Liver (tissue), 8 donors: ENCODE measurements at regions not wholly inside any gene's neighbourhood (a gene's known extent, or its start where the extent isn't known, plus 50 kb on each side); places are given as distances from the start of the nearest gene placed in this dataset.

Experiments used
- DNase-seq: peaks from one replicate; pipeline ENCODE4 v3.0.0-alpha.2; 2017; ENCODE audit warnings: low spot score
- H3K27ac ChIP-seq, 2 donors: one replicate each; pipeline ENCODE4 v1.7.0; 2013; ENCODE audit warnings: inconsistent platforms in 2 of 2, low read length in 2 of 2, control low read depth in 1 of 2, low read depth in 1 of 2, mild to moderate bottlenecking in 1 of 2
- H3K27me3 ChIP-seq, 4 donors: one replicate each; pipeline versions ENCODE4 v1.6.1 to v1.7.0; 2013; ENCODE audit warnings: low read length in 3 of 4, inconsistent platforms in 1 of 4, mild to moderate bottlenecking in 1 of 4, moderate library complexity in 1 of 4; ENCODE audit not compliant: control insufficient read depth in 4 of 4, insufficient read depth in 4 of 4
- H3K36me3 ChIP-seq, 4 donors: one replicate each; pipeline versions ENCODE4 v1.6.1 to v1.7.0; 2013; ENCODE audit warnings: low read length in 3 of 4, mild to moderate bottlenecking in 3 of 4, low read depth in 1 of 4, moderate library complexity in 1 of 4; ENCODE audit not compliant: control insufficient read depth in 4 of 4, insufficient read depth in 3 of 4
- H3K4me1 ChIP-seq, 4 donors: one replicate each; pipeline versions ENCODE4 v1.6.1 to v1.7.0; 2013; ENCODE audit warnings: low read length in 3 of 4, mild to moderate bottlenecking in 3 of 4, moderate library complexity in 1 of 4; ENCODE audit not compliant: control insufficient read depth in 4 of 4, insufficient read depth in 4 of 4
- H3K4me3 ChIP-seq, 3 donors: one replicate each; pipeline versions ENCODE4 v1.6.1 to v1.7.0; 2013; ENCODE audit warnings: low read length in 3 of 3, control low read depth in 1 of 3, low read depth in 1 of 3, mild to moderate bottlenecking in 1 of 3
- H3K9ac ChIP-seq, 2 donors: one replicate each; pipeline ENCODE4 v1.7.0; 2013; ENCODE audit warnings: low read length in 2 of 2, mild to moderate bottlenecking in 2 of 2, moderate library complexity in 2 of 2, control low read depth in 1 of 2, low read depth in 1 of 2
- H3K9me3 ChIP-seq, 4 donors: one replicate each; pipeline versions ENCODE4 v1.6.1 to v1.7.0; 2013; ENCODE audit warnings: low read length in 3 of 4; ENCODE audit not compliant: control insufficient read depth in 4 of 4
- EGR1 ChIP-seq, 2 donors: IDR thresholded peaks; 2 replicates each; pipeline ENCODE4 v1.6.1; 2016 to 2018; ENCODE audit warnings: antibody characterized with exemption in 2 of 2, low read depth in 2 of 2
- FOXA1 ChIP-seq: IDR thresholded peaks from 2 replicates; pipeline ENCODE4 v1.6.1; 2016; ENCODE audit warnings: antibody characterized with exemption
- FOXA2 ChIP-seq: IDR thresholded peaks from 2 replicates; pipeline ENCODE4 v1.6.1; 2016; ENCODE audit warnings: antibody characterized with exemption
- GABPA ChIP-seq, 2 donors: IDR thresholded peaks in 1 of 2; conservative IDR thresholded peaks in 1 of 2; 2 replicates each; pipeline ENCODE4 v1.6.1; 2016; ENCODE audit warnings: antibody characterized with exemption in 2 of 2, mild to moderate bottlenecking in 1 of 2, moderate library complexity in 1 of 2
- HNF4A ChIP-seq, 2 donors: conservative IDR thresholded peaks; 2 replicates each; pipeline ENCODE4 v1.6.1; 2016; ENCODE audit warnings: antibody characterized with exemption in 2 of 2, mild to moderate bottlenecking in 2 of 2
- HNF4G ChIP-seq: IDR thresholded peaks from 2 replicates; pipeline ENCODE4 v1.6.1; 2016; ENCODE audit warnings: antibody characterized with exemption
- JUND ChIP-seq, 2 donors: IDR thresholded peaks; 2 replicates each; pipeline ENCODE4 v1.6.1; 2016; ENCODE audit warnings: antibody characterized with exemption in 2 of 2
- NR2F2 ChIP-seq: IDR thresholded peaks from 2 replicates; pipeline ENCODE4 v1.6.1; 2016; ENCODE audit warnings: antibody characterized with exemption
- RAD21 ChIP-seq, 2 donors: IDR thresholded peaks; 2 replicates each; pipeline ENCODE4 v1.6.1; 2016; ENCODE audit warnings: antibody characterized with exemption in 2 of 2, mild to moderate bottlenecking in 2 of 2
- RXRA ChIP-seq, 2 donors: IDR thresholded peaks; 2 replicates each; pipeline ENCODE4 v1.6.1; 2017 to 2018; ENCODE audit warnings: antibody characterized with exemption in 2 of 2, mild to moderate bottlenecking in 1 of 2
- SP1 ChIP-seq: IDR thresholded peaks from 2 replicates; pipeline ENCODE4 v1.6.1; 2018; ENCODE audit warnings: antibody characterized with exemption, mild to moderate bottlenecking
- TAF1 ChIP-seq: conservative IDR thresholded peaks from 2 replicates; pipeline ENCODE4 v1.6.1; 2016; ENCODE audit warnings: antibody characterized with exemption, mild to moderate bottlenecking
- YY1 ChIP-seq: IDR thresholded peaks from 2 replicates; pipeline ENCODE4 v1.6.1; 2016; ENCODE audit warnings: antibody characterized with exemption, mild to moderate bottlenecking
- WGBS: extraction: QIAGEN DNeasy Blood & Tissue Kit; methylation state at CpG from one replicate; pipeline ENCODE4 v1.1.7; 2013; 5-methylcytosine and 5-hydroxymethylcytosine counted together
- TF ChIP-seq, protein P1 (sequence below): IDR thresholded peaks from 2 replicates; pipeline ENCODE4 v1.6.1; 2016; ENCODE audit warnings: antibody characterized with exemption
- TF ChIP-seq, protein P2 (sequence below): fragments of 150-350 bp; IDR thresholded peaks from 2 replicates; pipeline ENCODE4 v1.5.1; 2017; ENCODE audit warnings: improper control_type of control experiment, low read depth, low read length; ENCODE audit not compliant: missing input control
- TF ChIP-seq, protein P3 (sequence below): IDR thresholded peaks from 2 replicates; pipeline ENCODE4 v1.6.1; 2016; ENCODE audit warnings: antibody characterized with exemption
- TF ChIP-seq, protein P4 (sequence below): IDR thresholded peaks from 2 replicates; pipeline ENCODE4 v1.6.1; 2016; ENCODE audit warnings: antibody characterized with exemption, mild to moderate bottlenecking
- donor health status: healthy.
- donor health status: healthy.
- donor health status: healthy.
- donor health status: healthy.
- donor health status: healthy.

DNA sequence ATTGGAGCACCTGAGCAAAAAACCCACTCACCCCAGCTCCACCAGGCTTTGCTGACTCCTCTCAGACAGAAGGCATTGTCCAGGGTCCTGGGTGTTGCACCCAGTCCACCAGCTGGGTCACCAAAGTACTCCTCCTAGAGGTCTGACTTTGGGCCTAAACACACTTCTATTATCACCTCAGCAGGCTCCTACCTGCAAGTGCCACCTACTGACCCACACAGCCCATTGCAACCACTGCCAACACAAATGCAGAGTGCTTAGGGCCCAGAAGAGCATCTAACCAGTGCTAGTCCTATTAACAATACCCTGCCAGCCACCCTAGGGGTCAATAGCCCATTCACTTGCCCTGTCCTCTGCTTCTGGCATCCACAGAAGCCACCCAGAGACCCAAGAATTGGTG is 178.1 kb downstream of the DDX3Y start:
- Histone ChIP-seq H3K27me3 (no peaks in the 10 kb centered on the region), H3K27ac (no peak overlapping the region), H3K9ac (no peak overlapping the region), H3K9me3 (no peaks in the 10 kb centered on the region), H3K4me1 (no peaks in the 10 kb centered on the region), H3K4me3 (no peak overlapping the region), H3K36me3 (no peaks in the 10 kb centered on the region)
- TF ChIP-seq FOXA1 = no peak
- TF ChIP-seq HNF4A (conservative IDR thresholded peaks at IDR 0.05) = no peak
- DNase-seq = no peak

DNA sequence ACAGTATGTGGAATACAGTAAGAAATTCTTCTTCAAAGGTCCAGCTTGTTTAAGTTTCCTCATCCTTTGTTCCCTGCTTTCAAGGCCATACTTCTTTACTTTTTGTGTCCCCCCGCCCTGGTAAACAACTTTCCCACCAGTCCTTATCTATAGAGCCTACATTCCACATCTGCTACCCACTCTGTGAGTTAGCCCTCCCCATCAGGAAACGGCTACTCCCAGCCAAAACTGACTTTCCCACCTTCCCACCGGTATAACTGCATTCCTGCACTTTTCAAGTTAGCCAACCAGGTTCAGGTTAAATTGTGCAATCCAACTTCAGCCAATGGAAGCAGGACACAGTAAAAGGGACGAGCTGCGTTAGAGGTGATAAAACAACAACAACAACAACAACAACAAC is 186.9 kb downstream of the DDX3Y start:
- 37% methylated on average over 5 of the region's 5 CpGs for WGBS
- H3K4me3 ChIP-seq = no peak overlapping the region
- no peak overlapping the region for H3K27ac ChIP-seq
- H3K9ac ChIP-seq = no peak overlapping the region
- H3K27me3 ChIP-seq = no peaks in the 10 kb centered on the region
- H3K9me3 ChIP-seq = no peaks in the 10 kb centered on the region
- no peaks in the 10 kb centered on the region for H3K4me1 ChIP-seq
- TF ChIP-seq JUND (IDR thresholded peaks at IDR 0.05) (no peak), RXRA (IDR thresholded peaks at IDR 0.05) (no peak), EGR1 (IDR thresholded peaks at IDR 0.05; ENCODE audit: low read depth in 2 of 2) (no peak), SP1 (no peak)
- TF ChIP-seq, protein P1, sequence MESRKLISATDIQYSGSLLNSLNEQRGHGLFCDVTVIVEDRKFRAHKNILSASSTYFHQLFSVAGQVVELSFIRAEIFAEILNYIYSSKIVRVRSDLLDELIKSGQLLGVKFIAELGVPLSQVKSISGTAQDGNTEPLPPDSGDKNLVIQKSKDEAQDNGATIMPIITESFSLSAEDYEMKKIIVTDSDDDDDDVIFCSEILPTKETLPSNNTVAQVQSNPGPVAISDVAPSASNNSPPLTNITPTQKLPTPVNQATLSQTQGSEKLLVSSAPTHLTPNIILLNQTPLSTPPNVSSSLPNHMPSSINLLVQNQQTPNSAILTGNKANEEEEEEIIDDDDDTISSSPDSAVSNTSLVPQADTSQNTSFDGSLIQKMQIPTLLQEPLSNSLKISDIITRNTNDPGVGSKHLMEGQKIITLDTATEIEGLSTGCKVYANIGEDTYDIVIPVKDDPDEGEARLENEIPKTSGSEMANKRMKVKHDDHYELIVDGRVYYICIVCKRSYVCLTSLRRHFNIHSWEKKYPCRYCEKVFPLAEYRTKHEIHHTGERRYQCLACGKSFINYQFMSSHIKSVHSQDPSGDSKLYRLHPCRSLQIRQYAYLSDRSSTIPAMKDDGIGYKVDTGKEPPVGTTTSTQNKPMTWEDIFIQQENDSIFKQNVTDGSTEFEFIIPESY = no peak
- DNase-seq = no peak
- no peaks in the 10 kb centered on the region for H3K36me3 ChIP-seq

DNA sequence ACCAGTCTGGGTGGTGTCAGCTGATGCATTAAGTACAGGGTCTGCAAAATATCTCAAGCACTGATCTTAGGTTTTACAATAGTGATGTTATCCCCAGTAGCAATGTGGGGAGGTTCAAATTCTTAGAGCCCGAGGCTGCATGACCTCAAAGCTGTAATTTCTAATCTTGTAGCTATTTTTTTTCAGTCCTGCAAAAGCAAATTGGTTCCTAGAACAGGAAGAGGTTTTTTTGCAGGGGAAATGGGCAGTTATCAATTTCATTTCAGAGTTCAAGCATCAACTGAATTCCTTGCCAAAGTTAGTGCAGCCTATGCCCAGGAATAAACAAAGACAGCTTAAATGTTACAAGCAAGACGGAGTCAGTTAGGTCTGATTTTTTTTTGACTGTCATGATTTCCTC is 188.3 kb downstream of the DDX3Y start:
- H3K27me3 ChIP-seq = no peaks in the 10 kb centered on the region
- no peak overlapping the region for H3K4me3 ChIP-seq
- no peak for DNase-seq
- H3K36me3 ChIP-seq = no peaks in the 10 kb centered on the region
- WGBS = 48% methylated on average over 2 of the region's 2 CpGs
- H3K27ac ChIP-seq = no peak overlapping the region
- H3K9ac ChIP-seq = no peak overlapping the region
- TF ChIP-seq TAF1 (no peak), NR2F2 (no peak), RAD21 (IDR thresholded peaks at IDR 0.05) (no peak), GABPA (IDR thresholded peaks at IDR 0.05 in 1 of 2, conservative IDR thresholded peaks at IDR 0.05 in 1 of 2) (no peak), HNF4G (no peak), FOXA2 (no peak), JUND (IDR thresholded peaks at IDR 0.05) (no peak), SP1 (no peak), YY1 (no peak), RXRA (IDR thresholded peaks at IDR 0.05) (no peak), FOXA1 (no peak)
- TF ChIP-seq, protein P1 = no peak
- TF ChIP-seq, protein P2, sequence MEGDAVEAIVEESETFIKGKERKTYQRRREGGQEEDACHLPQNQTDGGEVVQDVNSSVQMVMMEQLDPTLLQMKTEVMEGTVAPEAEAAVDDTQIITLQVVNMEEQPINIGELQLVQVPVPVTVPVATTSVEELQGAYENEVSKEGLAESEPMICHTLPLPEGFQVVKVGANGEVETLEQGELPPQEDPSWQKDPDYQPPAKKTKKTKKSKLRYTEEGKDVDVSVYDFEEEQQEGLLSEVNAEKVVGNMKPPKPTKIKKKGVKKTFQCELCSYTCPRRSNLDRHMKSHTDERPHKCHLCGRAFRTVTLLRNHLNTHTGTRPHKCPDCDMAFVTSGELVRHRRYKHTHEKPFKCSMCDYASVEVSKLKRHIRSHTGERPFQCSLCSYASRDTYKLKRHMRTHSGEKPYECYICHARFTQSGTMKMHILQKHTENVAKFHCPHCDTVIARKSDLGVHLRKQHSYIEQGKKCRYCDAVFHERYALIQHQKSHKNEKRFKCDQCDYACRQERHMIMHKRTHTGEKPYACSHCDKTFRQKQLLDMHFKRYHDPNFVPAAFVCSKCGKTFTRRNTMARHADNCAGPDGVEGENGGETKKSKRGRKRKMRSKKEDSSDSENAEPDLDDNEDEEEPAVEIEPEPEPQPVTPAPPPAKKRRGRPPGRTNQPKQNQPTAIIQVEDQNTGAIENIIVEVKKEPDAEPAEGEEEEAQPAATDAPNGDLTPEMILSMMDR = no peak
- TF ChIP-seq, protein P3, sequence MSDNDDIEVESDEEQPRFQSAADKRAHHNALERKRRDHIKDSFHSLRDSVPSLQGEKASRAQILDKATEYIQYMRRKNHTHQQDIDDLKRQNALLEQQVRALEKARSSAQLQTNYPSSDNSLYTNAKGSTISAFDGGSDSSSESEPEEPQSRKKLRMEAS = no peak
- TF ChIP-seq, protein P4, sequence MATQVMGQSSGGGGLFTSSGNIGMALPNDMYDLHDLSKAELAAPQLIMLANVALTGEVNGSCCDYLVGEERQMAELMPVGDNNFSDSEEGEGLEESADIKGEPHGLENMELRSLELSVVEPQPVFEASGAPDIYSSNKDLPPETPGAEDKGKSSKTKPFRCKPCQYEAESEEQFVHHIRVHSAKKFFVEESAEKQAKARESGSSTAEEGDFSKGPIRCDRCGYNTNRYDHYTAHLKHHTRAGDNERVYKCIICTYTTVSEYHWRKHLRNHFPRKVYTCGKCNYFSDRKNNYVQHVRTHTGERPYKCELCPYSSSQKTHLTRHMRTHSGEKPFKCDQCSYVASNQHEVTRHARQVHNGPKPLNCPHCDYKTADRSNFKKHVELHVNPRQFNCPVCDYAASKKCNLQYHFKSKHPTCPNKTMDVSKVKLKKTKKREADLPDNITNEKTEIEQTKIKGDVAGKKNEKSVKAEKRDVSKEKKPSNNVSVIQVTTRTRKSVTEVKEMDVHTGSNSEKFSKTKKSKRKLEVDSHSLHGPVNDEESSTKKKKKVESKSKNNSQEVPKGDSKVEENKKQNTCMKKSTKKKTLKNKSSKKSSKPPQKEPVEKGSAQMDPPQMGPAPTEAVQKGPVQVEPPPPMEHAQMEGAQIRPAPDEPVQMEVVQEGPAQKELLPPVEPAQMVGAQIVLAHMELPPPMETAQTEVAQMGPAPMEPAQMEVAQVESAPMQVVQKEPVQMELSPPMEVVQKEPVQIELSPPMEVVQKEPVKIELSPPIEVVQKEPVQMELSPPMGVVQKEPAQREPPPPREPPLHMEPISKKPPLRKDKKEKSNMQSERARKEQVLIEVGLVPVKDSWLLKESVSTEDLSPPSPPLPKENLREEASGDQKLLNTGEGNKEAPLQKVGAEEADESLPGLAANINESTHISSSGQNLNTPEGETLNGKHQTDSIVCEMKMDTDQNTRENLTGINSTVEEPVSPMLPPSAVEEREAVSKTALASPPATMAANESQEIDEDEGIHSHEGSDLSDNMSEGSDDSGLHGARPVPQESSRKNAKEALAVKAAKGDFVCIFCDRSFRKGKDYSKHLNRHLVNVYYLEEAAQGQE = no peak
- H3K9me3 ChIP-seq = no peaks in the 10 kb centered on the region
- H3K4me1 ChIP-seq = no peaks in the 10 kb centered on the region
